Uterus (tissue), 3 donors: ENCODE measurements at regions not wholly inside any gene's neighbourhood (a gene's known extent, or its start where the extent isn't known, plus 50 kb on each side); places are given as distances from the start of the nearest gene placed in this dataset.

Source experiments
- DNase-seq, 2 donors: peaks; one replicate each; pipeline ENCODE4 v3.0.0-alpha.2; 2019 to 2020
- H3K27ac ChIP-seq, 2 donors: fragments of 200-600 bp; sonication (generic); 1 replicate in 1 of 2; 2 replicates in 1 of 2; pipeline ENCODE4 v1.5.1; 2016 to 2018
- H3K27me3 ChIP-seq, 2 donors: fragments of 200-600 bp; sonication (generic); one replicate each; pipeline ENCODE4 v1.5.1; 2018 to 2019; ENCODE audit warnings: control low read depth in 1 of 2
- H3K36me3 ChIP-seq, 2 donors: fragments of 200-600 bp; sonication (generic); one replicate each; pipeline ENCODE4 v1.5.1; 2019; ENCODE audit warnings: control low read depth in 1 of 2
- H3K4me1 ChIP-seq, 2 donors: fragments of 200-600 bp; sonication (generic); one replicate each; pipeline ENCODE4 v1.5.1; 2018 to 2019; ENCODE audit warnings: control low read depth in 1 of 2
- H3K4me3 ChIP-seq, 2 donors: fragments of 200-600 bp; sonication (generic); 1 replicate in 1 of 2; 2 replicates in 1 of 2; pipeline ENCODE4 v1.5.1; 2018 to 2019; ENCODE audit warnings: mild to moderate bottlenecking in 1 of 2
- H3K9me3 ChIP-seq, 2 donors: fragments of 200-600 bp; sonication (generic); one replicate each; pipeline ENCODE4 v1.5.1; 2019; ENCODE audit warnings: control low read depth in 1 of 2
- POLR2A ChIP-seq, 2 donors: fragments of 450-650 bp; IDR thresholded peaks; one replicate each; pipeline ENCODE4 v1.6.1; 2016; ENCODE audit warnings: antibody characterized with exemption in 2 of 2, mild to moderate bottlenecking in 1 of 2, moderate library complexity in 1 of 2
- intact Hi-C: fragments of 100-400 bp; cut with DNase I; formaldehyde crosslinking; loops from one replicate; pipeline ENCODE4 v1.15.1; 2023; ENCODE audit warnings: low total_unique reads
- TF ChIP-seq, protein P1 (sequence below), 4 experiments: fragments of 200-600 bp in 2 of 4; fragments of 450-650 bp in 2 of 4; sonication (generic) in 2 of 4; IDR thresholded peaks; one replicate each; pipeline ENCODE4 v1.5.1; 2016 to 2019; ENCODE audit warnings: antibody characterized with exemption in 4 of 4, mild to moderate bottlenecking in 2 of 4, moderate library complexity in 1 of 4
- donor health status: DM: yes; HTN: yes; CAD: no.

DNA sequence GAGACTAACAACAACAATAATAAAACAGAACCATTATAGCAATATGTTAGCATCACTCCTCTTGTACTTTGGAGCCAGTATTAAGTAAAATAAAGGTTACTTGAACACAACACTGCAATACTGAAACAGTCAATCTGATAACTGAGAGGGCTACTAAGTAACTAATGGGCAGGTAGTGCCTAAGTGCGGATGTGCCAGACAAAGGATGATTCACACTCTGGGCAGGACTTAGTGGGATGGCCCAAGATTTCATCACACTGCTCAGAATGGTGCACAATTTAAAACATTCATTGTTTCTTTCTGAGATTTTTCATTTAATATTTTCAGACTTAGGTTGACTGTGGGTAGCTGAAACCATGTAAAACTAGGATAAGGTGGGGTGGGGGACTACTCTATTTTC, 131.9 kb upstream of the CAND1 start:
- TF ChIP-seq POLR2A (IDR thresholded peaks at IDR 0.05): no peak
- TF ChIP-seq, protein P1, sequence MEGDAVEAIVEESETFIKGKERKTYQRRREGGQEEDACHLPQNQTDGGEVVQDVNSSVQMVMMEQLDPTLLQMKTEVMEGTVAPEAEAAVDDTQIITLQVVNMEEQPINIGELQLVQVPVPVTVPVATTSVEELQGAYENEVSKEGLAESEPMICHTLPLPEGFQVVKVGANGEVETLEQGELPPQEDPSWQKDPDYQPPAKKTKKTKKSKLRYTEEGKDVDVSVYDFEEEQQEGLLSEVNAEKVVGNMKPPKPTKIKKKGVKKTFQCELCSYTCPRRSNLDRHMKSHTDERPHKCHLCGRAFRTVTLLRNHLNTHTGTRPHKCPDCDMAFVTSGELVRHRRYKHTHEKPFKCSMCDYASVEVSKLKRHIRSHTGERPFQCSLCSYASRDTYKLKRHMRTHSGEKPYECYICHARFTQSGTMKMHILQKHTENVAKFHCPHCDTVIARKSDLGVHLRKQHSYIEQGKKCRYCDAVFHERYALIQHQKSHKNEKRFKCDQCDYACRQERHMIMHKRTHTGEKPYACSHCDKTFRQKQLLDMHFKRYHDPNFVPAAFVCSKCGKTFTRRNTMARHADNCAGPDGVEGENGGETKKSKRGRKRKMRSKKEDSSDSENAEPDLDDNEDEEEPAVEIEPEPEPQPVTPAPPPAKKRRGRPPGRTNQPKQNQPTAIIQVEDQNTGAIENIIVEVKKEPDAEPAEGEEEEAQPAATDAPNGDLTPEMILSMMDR (IDR thresholded peaks at IDR 0.05): no peak
- DNase-seq: no peak
- intact Hi-C loops: no loop called here
- H3K4me3 ChIP-seq: no peak overlapping the region
- H3K9me3 ChIP-seq: no peaks in the 10 kb centered on the region
- H3K27ac ChIP-seq: no peak overlapping the region
- no peaks in the 10 kb centered on the region for H3K36me3 ChIP-seq
- no peaks in the 10 kb centered on the region for H3K27me3 ChIP-seq
- no peaks in the 10 kb centered on the region for H3K4me1 ChIP-seq

DNA sequence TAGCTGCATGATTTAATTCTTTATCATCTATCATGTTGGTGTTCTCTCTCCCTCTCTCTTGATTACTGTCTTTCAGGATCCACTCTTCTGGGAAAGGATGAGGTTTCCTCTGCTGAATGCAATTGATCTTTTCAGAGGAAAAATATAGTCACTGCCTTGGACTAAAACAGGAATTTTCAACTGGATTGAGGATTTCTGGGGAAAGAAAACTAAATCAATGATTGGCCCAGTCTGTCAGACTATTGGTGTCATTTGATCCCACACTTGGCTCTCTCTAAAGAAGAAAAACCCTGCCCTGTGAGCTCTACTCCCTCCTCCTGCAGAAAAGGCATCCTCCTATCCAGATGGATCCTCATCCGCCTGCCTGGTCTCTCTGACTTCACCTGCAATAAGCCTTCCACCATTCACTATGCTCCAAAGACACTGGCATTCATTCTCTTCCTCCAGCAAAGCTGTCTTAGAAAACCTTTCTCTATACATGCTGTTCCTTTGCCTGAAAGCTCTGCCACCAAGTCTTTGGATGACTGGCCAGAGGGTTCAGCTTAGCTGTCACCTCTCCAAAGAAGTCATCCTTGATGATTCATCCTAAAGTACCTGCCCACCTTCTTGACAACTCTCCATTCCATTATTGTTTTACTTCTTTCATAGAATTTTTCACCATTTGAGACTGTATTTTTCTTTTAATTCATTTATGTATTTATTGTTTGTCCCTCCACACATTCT, 127.7 kb upstream of the CAND1 start:
- Histone ChIP-seq H3K27me3 (no peaks in the 10 kb centered on the region), H3K4me3 (no peak overlapping the region), H3K27ac (no peak overlapping the region), H3K36me3 (no peaks in the 10 kb centered on the region), H3K9me3 (no peaks in the 10 kb centered on the region), H3K4me1 (no peaks in the 10 kb centered on the region)
- no peak for DNase-seq
- TF ChIP-seq, protein P1 (IDR thresholded peaks at IDR 0.05): no peak
- no peak for TF ChIP-seq POLR2A (IDR thresholded peaks at IDR 0.05)
- intact Hi-C loops: no loop called here

DNA sequence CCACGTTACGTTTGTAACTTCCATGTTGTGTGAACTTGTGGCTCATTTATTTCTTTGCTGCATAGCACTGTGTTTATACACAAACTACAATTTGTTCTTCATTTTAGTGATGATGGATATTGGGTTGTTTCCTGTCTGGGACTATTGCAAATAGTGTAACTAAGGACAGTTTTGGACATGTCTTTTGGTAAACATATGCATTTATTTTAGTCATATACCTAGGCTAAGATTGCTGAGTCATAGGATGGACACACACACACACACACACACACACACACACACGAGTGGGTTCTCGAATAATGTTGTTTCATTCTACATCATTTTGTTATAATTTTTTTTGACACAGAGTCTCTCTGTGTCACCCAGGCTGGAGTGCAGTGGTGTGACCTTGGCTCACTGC, 123.5 kb upstream of the CAND1 start:
- H3K36me3 ChIP-seq: no peaks in the 10 kb centered on the region
- H3K4me3 ChIP-seq: no peak overlapping the region
- H3K27me3 ChIP-seq: no peaks in the 10 kb centered on the region
- intact Hi-C loops: no loop called here
- H3K9me3 ChIP-seq: no peaks in the 10 kb centered on the region
- TF ChIP-seq, protein P1 (IDR thresholded peaks at IDR 0.05): no peak
- TF ChIP-seq POLR2A (IDR thresholded peaks at IDR 0.05): no peak
- no peak overlapping the region for H3K27ac ChIP-seq
- H3K4me1 ChIP-seq: no peaks in the 10 kb centered on the region
- DNase-seq: no peak

- Histone ChIP-seq H3K36me3 (no peaks in the 10 kb centered on the region), H3K9me3 (no peaks in the 10 kb centered on the region), H3K4me3 (no peak overlapping the region), H3K4me1 (no peaks in the 10 kb centered on the region), H3K27me3 (no peaks in the 10 kb centered on the region), H3K27ac (no peak overlapping the region)
- no peak for DNase-seq
- intact Hi-C loops: no loop called here
- TF ChIP-seq POLR2A (IDR thresholded peaks at IDR 0.05): no peak
Measured at GRCh38 chr12:67147030-67147429, 122.1 kb upstream of the CAND1 start.

- H3K4me1 ChIP-seq: no peaks in the 10 kb centered on the region
- DNase-seq: no peak
- intact Hi-C loops: no loop called here
- H3K27ac ChIP-seq: no peak overlapping the region
- H3K4me3 ChIP-seq: no peak overlapping the region
- TF ChIP-seq, protein P1 (IDR thresholded peaks at IDR 0.05): no peak
- no peak for TF ChIP-seq POLR2A (IDR thresholded peaks at IDR 0.05)
- H3K9me3 ChIP-seq: no peaks in the 10 kb centered on the region
- H3K27me3 ChIP-seq: no peaks in the 10 kb centered on the region
- no peaks in the 10 kb centered on the region for H3K36me3 ChIP-seq
Measured at GRCh38 chr12:67147447-67147846, 121.7 kb upstream of the CAND1 start.

DNA sequence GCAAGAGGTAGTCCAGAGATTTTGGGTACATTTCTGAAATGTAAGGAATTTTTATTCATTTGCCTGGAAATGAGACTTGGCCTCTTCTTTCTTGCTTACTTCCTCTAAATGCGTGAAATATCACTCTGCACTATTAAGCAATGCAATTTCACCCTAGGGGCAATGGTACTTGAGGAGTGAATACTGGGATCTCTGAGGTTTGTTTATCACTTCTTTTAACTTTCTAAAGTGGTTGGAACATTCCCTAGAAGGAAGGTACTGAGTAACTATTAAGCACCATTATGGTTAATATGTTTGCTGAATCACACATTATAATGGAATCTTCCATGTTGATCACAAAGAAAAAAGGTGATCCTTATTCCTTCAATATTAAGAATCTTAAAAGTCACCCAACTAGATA, 120.9 kb upstream of the CAND1 start:
- no peaks in the 10 kb centered on the region for H3K4me1 ChIP-seq
- H3K27me3 ChIP-seq: no peaks in the 10 kb centered on the region
- TF ChIP-seq POLR2A (IDR thresholded peaks at IDR 0.05): no peak
- TF ChIP-seq, protein P1 (IDR thresholded peaks at IDR 0.05): no peak
- H3K4me3 ChIP-seq: no peak overlapping the region
- no peak overlapping the region for H3K27ac ChIP-seq
- no peak for DNase-seq
- no peaks in the 10 kb centered on the region for H3K9me3 ChIP-seq
- intact Hi-C loops: no loop called here
- no peaks in the 10 kb centered on the region for H3K36me3 ChIP-seq
